Lung (tissue), 11 donors: ENCODE measurements at regions not wholly inside any gene's neighbourhood (a gene's known extent, or its start where the extent isn't known, plus 50 kb on each side); places are given as distances from the start of the nearest gene placed in this dataset.
A peak's percentile ranks its signal among the peaks of the same experiment; 100 is the strongest.

Source experiments
- ATAC-seq: fragments of 200-7000 bp; cut with Tn5 transposase; one replicate; pipeline ENCODE4 v1.9.1; 2020; ENCODE audit warnings: moderate number of reproducible peaks; ENCODE audit not compliant: insufficient read depth, low FRiP score
- DNase-seq, 3 donors: peaks; one replicate each; pipeline ENCODE4 v3.0.0-alpha.2; 2013 to 2017
- H3K27ac ChIP-seq, 2 donors: one replicate each; pipeline ENCODE4 v1.5.1; 2013; ENCODE audit warnings: mild to moderate bottlenecking in 2 of 2, moderate library complexity in 2 of 2, control low read depth in 1 of 2, inconsistent platforms in 1 of 2, low read depth in 1 of 2, low read length in 1 of 2
- H3K27me3 ChIP-seq, 3 donors: one replicate each; pipeline ENCODE4 v1.5.1; 2013; ENCODE audit warnings: low read length in 2 of 3; ENCODE audit not compliant: control insufficient read depth in 3 of 3, insufficient read depth in 3 of 3
- H3K36me3 ChIP-seq, 4 donors: one replicate each; pipeline ENCODE4 v1.5.1; 2013; ENCODE audit warnings: low read length in 4 of 4, mild to moderate bottlenecking in 1 of 4, moderate library complexity in 1 of 4; ENCODE audit not compliant: control insufficient read depth in 4 of 4, insufficient read depth in 4 of 4
- H3K4me1 ChIP-seq, 5 donors: one replicate each; pipeline ENCODE4 v1.5.1; 2013; ENCODE audit warnings: low read length in 5 of 5, mild to moderate bottlenecking in 2 of 5, moderate library complexity in 1 of 5; ENCODE audit not compliant: control insufficient read depth in 5 of 5, insufficient read depth in 5 of 5
- H3K4me3 ChIP-seq: one replicate; pipeline ENCODE4 v1.5.1; 2013; ENCODE audit warnings: mild to moderate bottlenecking, control low read depth, moderate library complexity
- H3K9ac ChIP-seq, 2 donors: one replicate each; pipeline ENCODE4 v1.5.1; 2013; ENCODE audit warnings: low read length in 2 of 2, control low read depth in 1 of 2; ENCODE audit not compliant: insufficient read depth in 1 of 2
- H3K9me3 ChIP-seq, 4 donors: one replicate each; pipeline ENCODE4 v1.5.1; 2013; ENCODE audit warnings: low read length in 3 of 4, mild to moderate bottlenecking in 1 of 4, moderate library complexity in 1 of 4; ENCODE audit not compliant: control insufficient read depth in 4 of 4, insufficient read depth in 3 of 4
- WGBS, 2 donors: extraction: QIAGEN DNeasy Blood & Tissue Kit; methylation state at CpG; one replicate each; pipeline ENCODE4 v1.1.7; 2013; 5-methylcytosine and 5-hydroxymethylcytosine counted together
- TF ChIP-seq, protein P1 (sequence below): IDR thresholded peaks from 2 replicates; pipeline ENCODE4 v1.5.1; 2012; ENCODE audit warnings: mild to moderate bottlenecking; ENCODE audit errors: control extremely low read depth, extremely low read depth
- donor health status: control.
- donor health status: control.
- donor health status: Bipolar disorder and iron deficiency.
- donor health status: healthy.
- donor health status: DM: yes; HTN: yes; CAD: no.

DNA sequence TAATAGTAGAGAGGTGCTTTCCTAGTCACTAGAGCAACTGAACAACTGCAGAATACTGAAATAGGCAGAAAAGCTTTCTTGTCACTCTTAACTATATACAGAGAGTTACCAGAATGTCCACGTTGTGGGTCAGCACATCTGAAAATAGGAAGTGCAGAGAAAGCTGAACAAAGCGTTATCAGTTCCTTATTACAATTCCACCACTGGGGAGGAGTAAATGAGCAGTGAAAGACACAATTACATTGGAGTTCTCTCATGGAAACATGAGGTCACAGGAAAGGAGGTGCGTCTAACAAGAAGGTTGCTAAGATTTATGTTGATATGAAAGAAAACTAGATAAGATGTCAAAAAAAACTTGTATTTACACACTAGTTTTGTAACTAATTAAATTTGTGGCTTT is 461.9 kb upstream of the COX7C start:
- ATAC-seq = no peak
- WGBS, 2 donors = 18 to 24% methylated on average over 3 of the region's 3 CpGs

DNA sequence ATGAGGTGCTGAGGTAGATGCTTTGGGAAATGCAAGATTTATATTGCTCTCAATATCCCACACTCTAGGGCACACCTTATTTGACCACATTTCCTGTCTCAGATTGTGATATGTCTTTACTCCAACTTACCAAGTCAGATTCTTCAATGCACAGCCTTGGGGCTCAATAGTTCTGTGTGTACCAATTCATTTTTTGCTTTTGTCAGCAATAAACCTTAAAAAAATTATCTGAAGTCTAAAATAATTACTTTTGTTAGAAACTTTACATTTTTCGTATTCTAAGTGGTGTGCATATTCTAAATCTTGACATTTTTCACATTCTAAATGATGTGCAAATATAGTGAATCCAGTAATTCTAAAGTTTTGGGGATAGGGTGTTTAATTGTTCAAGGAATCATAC is 447.5 kb upstream of the COX7C start:
- no peaks in the 10 kb centered on the region for H3K9me3 ChIP-seq
- H3K36me3 ChIP-seq = no peaks in the 10 kb centered on the region
- H3K27me3 ChIP-seq = no peaks in the 10 kb centered on the region
- no peaks in the 10 kb centered on the region for H3K4me1 ChIP-seq
- no peak for DNase-seq
- no peak overlapping the region for H3K4me3 ChIP-seq
- no peak overlapping the region for H3K9ac ChIP-seq
- H3K27ac ChIP-seq = no peak overlapping the region
- TF ChIP-seq, protein P1, sequence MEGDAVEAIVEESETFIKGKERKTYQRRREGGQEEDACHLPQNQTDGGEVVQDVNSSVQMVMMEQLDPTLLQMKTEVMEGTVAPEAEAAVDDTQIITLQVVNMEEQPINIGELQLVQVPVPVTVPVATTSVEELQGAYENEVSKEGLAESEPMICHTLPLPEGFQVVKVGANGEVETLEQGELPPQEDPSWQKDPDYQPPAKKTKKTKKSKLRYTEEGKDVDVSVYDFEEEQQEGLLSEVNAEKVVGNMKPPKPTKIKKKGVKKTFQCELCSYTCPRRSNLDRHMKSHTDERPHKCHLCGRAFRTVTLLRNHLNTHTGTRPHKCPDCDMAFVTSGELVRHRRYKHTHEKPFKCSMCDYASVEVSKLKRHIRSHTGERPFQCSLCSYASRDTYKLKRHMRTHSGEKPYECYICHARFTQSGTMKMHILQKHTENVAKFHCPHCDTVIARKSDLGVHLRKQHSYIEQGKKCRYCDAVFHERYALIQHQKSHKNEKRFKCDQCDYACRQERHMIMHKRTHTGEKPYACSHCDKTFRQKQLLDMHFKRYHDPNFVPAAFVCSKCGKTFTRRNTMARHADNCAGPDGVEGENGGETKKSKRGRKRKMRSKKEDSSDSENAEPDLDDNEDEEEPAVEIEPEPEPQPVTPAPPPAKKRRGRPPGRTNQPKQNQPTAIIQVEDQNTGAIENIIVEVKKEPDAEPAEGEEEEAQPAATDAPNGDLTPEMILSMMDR = no peak
- ATAC-seq = no peak
- WGBS, 2 donors = 75 to 80% methylated on average over 1 of the region's 1 CpG

More for the DNA sequence above, 461.9 kb upstream of the COX7C start:
- no peak overlapping the region for H3K9ac ChIP-seq
- peaks cover 0 to 2% (median 0%) of the 10 kb centered on the region in 3 donors for H3K27me3 ChIP-seq
- H3K9me3 ChIP-seq = peaks cover 0 to 2% (median 0%) of the 10 kb centered on the region in 4 donors
- H3K4me1 ChIP-seq = no peaks in the 10 kb centered on the region
- TF ChIP-seq, protein P1 = no peak
- peak in 2 of 3 donors; percentile 39 to 58 for DNase-seq
- H3K36me3 ChIP-seq = no peaks in the 10 kb centered on the region
- H3K27ac ChIP-seq = no peak overlapping the region
- H3K4me3 ChIP-seq = no peak overlapping the region

DNA sequence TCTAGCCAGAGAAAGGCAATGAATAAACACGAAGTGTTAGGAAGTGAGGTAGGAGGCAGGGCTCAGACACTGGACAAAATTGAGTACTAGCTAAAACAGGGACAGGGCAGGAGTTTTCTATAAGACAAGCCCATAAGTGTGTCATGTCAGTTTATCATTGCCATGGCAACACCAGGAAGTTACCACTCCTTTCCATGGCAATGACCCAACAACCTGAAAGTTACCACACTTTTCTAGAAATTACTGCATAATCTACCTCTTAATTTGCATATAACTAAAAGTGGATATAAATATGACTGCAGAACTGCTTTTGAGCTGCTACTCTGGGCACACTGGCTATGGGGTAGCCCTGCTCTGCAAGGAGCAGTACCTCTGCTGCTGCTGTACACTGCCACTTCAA is 442.5 kb upstream of the COX7C start:
- DNase-seq = peak in 2 of 3 donors; percentile 1 to 3
- TF ChIP-seq, protein P1 = no peak
- no peaks in the 10 kb centered on the region for H3K4me1 ChIP-seq
- no peaks in the 10 kb centered on the region for H3K9me3 ChIP-seq
- no peaks in the 10 kb centered on the region for H3K27me3 ChIP-seq
- no peak overlapping the region for H3K9ac ChIP-seq
- H3K4me3 ChIP-seq = no peak overlapping the region
- H3K36me3 ChIP-seq = no peaks in the 10 kb centered on the region
- ATAC-seq = no peak
- 33 to 73% methylated on average over 1 of the region's 1 CpG for WGBS, 2 donors
- H3K27ac ChIP-seq = no peak overlapping the region

DNA sequence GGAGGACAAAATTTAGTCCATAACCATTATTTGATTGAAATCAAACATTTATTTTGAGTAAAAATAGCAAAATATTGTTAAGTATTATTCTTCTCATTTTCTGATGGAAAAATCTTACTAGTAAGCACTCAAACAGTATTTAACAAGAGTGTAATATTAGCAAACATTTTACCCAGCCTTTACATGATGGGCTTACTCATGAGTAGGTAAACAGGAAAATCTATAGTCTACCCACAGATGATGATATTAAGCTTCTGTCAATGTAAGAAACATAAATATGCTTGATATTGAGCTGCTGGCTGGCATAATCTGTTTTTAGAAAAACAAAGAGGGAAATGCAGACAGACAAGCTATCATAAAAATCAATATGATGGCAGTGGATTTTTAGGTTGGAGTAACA is 418.5 kb upstream of the COX7C start:
- ATAC-seq = no peak
- Histone ChIP-seq H3K4me3 (no peak overlapping the region), H3K9me3 (no peaks in the 10 kb centered on the region), H3K4me1 (no peaks in the 10 kb centered on the region), H3K36me3 (no peaks in the 10 kb centered on the region), H3K27ac (no peak overlapping the region), H3K27me3 (no peaks in the 10 kb centered on the region), H3K9ac (no peak overlapping the region)
- DNase-seq = no peak
- TF ChIP-seq, protein P1 = no peak
